B cell (primary cell): ENCODE measurements at regions not wholly inside any gene's neighbourhood (a gene's known extent, or its start where the extent isn't known, plus 50 kb on each side); places are given as distances from the start of the nearest gene placed in this dataset.

Source experiments
- CTCF ChIP-seq: fragments of 200-600 bp; IDR thresholded peaks from one replicate; pipeline ENCODE4 v1.8.0; 2022; ENCODE audit warnings: antibody characterized with exemption, mild to moderate bottlenecking
- EZH2 ChIP-seq: IDR thresholded peaks from 2 replicates; pipeline ENCODE4 v1.6.1; 2012; ENCODE audit warnings: borderline replicate concordance, low read depth, mild to moderate bottlenecking, moderate library complexity, low read length; ENCODE audit not compliant: insufficient read depth, poor library complexity, severe bottlenecking

- TF ChIP-seq CTCF (no peak), EZH2 (no peak)
Measured at GRCh38 chr7:3119963-3120362, 76.3 kb upstream of the CARD11 start.
